ENCODE measurements at regions not wholly inside any gene's neighbourhood (a gene's known extent, or its start where the extent isn't known, plus 50 kb on each side); places are given as distances from the start of the nearest gene placed in this dataset.
"Not testable (repeated sequence)": the region's sequence is repeated elsewhere in the genome, so short reads cannot be mapped to it uniquely, and the experiment has no call there.

DNA sequence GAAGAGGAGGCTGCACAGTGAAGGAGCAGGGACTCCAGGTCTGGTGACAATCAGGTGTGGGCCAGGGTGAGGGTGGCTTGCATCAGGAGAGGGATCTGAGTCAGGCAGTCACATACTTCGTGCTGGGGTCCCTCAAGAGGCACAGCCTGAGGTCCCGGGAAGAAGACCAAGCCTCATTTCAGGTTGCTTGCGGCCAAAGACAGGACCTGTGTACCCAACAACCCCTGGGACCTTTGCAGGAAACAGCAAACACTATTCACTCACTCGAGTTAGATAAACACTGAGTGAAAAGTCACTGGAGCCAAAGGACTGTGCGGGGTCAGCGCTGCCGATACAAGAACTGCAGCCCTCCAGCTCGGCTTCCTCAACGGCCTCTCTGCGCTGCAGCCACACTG is 104.4 kb downstream of the SINHCAF start:
- Mint-ChIP-seq H3K27me3 (ENCODE audit: low read depth) (peaks cover 13% of the 10 kb centered on the region), H3K9me3 (no peaks in the 10 kb centered on the region), H3K4me3 (no peak overlapping the region), H3K36me3 (ENCODE audit: insufficient read depth) (no peaks in the 10 kb centered on the region), H3K4me1 (ENCODE audit: low read depth) (no peaks in the 10 kb centered on the region)
- ATAC-seq (no peak), DNase-seq (no peak)

DNA sequence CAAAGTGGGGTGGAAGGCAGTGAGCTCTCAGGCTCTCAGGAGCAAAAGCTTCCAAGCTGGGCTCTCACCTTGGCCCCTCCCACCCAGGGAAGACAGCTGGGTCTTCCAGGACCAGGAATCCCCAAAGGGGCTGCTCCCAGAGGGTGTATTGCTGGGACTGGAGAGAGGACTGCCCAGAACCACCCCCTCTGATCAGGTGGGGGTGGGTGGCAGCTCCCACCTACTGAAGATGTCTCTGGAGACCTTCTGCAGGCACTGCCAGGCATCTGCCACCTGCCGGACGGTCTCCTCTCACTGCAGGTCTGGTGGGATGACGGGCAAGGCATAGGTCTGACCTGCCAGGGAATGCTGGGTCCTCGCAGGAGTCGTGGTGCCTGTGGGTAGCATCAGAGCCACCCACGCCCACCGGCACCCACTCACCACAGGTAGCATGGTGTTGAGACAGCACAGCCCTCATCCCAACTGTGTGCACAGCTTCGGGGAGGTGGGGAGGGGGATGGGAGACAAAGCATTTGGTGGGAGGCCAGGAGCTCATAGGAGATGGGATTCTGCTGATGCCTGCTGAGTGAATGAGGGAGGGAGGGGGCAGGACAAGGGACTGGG is 103.2 kb downstream of the SINHCAF start:
- H3K9me3 Mint-ChIP-seq = no peaks in the 10 kb centered on the region
- H3K4me1 Mint-ChIP-seq (ENCODE audit: low read depth) = no peaks in the 10 kb centered on the region
- no peak for ATAC-seq
- no peak overlapping the region for H3K4me3 Mint-ChIP-seq
- peaks cover 13% of the 10 kb centered on the region for H3K27me3 Mint-ChIP-seq (ENCODE audit: low read depth)
- no peaks in the 10 kb centered on the region for H3K36me3 Mint-ChIP-seq (ENCODE audit: insufficient read depth)
- no peak for DNase-seq

DNA sequence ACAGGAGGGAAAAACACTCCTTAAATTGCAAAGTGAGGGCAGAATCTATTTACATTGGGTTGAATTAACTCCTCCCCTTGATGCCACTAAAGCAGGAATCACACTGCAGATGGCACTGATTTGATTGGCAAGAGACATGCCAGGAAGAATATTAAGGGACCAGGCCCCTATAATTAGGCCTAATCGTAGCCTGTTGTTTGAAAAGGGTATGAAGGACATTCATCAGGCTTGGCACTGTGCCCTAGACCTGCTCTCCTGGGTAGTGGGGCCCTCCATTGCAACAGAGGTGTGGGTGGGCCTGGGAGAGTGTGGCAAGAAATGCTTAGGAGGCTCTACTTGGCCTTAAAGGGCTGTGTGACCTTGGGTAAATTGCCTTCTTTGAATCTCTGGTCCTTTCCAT is 102.3 kb downstream of the SINHCAF start:
- ATAC-seq; DNase-seq; H3K9me3 Mint-ChIP-seq; H3K4me3 Mint-ChIP-seq; H3K27me3 Mint-ChIP-seq (ENCODE audit: low read depth); H3K4me1 Mint-ChIP-seq (ENCODE audit: low read depth); H3K36me3 Mint-ChIP-seq (ENCODE audit: insufficient read depth): not testable (repeated sequence)

DNA sequence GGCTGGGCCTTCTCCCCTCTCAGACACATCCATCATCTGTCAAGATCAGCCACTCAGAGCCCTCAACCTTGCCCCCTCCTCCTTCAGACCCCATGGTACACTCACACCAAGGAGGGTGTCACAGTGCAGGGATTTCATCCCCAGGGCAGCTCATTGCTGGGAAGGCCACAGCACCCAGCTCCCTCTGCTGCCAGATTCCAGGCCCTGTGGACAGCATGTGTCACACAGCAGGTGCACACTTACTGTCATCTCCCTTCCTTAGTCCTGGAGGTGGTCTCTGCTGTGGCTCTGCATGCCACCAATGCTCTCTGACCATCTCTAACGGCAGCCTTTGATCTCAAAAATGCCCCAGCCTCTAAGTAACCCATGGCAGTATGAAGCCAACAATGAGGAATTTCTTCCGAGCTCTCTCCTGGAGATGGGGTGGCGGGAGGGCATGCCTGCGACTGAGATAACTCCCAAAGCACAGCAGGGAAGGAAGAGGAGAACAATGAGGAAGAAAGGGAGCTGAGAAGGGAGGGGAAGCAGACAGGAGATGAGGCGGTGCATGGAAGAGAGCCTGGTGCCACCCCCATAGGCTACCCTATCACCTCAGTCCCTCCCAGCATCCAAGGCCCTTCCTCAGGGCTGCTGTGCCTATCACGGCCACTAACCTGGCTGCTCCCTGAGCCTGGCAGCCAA is 101.0 kb downstream of the SINHCAF start:
- no peak for DNase-seq
- no peaks in the 10 kb centered on the region for H3K9me3 Mint-ChIP-seq
- no peaks in the 10 kb centered on the region for H3K4me1 Mint-ChIP-seq (ENCODE audit: low read depth)
- ATAC-seq = no peak
- H3K4me3 Mint-ChIP-seq = no peak overlapping the region
- no peaks in the 10 kb centered on the region for H3K36me3 Mint-ChIP-seq (ENCODE audit: insufficient read depth)
- H3K27me3 Mint-ChIP-seq (ENCODE audit: low read depth) = peaks cover 6% of the 10 kb centered on the region

DNA sequence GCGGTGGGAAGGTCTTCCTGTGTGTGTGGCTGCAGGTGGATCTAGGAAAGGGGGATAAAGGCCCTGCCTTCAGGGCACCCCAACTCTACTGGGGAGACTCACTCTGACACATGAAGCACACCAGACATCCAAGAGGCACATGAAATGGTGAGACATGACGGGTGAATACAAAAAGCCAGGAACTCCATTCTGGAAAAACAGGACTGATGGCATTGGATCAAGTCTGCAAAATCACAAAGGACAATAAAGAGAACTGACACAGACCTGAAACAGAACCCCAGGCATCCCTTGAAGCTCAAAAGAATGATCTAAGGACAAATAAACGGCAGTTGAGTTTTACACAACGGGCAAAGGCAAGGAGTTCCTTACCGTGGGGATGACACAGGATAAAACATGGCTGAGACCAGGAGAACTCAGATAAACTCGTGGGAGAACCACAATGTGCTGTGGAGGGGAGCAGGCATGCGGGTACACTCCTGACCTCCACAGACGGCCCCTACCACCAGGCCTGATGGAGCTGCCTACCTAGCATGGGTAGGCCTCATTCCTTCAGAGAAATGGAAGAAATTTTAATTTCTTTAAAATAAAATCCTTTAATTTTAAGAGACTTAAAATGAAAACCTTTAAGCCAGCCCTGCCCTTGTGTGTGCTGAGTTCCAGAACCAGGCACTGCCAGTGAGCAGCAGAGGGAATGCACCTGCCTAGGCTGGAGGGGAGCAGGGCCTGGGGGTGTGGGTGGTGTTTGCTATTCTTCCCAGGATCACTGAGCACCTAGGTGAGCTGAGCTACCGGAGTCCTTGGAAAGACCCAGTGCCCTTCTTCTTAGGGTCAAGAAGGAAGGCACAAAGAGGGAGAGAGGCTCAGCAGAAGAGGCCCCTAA is 100.1 kb downstream of the SINHCAF start:
- H3K36me3 Mint-ChIP-seq (ENCODE audit: insufficient read depth) = no peaks in the 10 kb centered on the region
- H3K27me3 Mint-ChIP-seq (ENCODE audit: low read depth) = peaks cover 4% of the 10 kb centered on the region
- no peaks in the 10 kb centered on the region for H3K4me1 Mint-ChIP-seq (ENCODE audit: low read depth)
- DNase-seq = no peak
- ATAC-seq = no peak
- no peak overlapping the region for H3K4me3 Mint-ChIP-seq
- no peaks in the 10 kb centered on the region for H3K9me3 Mint-ChIP-seq

DNA sequence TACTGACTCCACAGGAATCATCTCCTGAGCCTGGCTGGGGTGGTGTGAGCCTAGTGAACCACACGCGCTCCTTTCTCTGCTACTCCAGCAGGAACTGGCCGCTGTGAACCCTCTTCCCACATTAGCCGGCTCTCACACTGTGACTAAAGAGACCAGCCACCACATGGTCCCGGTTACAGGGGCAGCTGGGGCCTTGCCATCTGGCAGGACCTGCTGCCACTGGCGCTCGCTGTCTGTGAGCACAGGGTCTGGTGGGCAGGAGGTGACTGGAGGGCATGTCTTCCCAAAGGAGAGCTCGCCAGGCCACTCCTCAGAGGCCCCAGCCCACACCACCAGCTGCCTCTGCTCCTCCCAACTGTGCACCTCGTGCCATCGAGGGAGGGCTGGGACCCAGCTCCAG is 99.3 kb downstream of the SINHCAF start:
- no peak for DNase-seq
- Mint-ChIP-seq H3K27me3 (ENCODE audit: low read depth) (peaks cover 2% of the 10 kb centered on the region), H3K4me1 (ENCODE audit: low read depth) (no peaks in the 10 kb centered on the region), H3K36me3 (ENCODE audit: insufficient read depth) (no peaks in the 10 kb centered on the region), H3K4me3 (no peak overlapping the region), H3K9me3 (peaks cover 4% of the 10 kb centered on the region)
- no peak for ATAC-seq

DNA sequence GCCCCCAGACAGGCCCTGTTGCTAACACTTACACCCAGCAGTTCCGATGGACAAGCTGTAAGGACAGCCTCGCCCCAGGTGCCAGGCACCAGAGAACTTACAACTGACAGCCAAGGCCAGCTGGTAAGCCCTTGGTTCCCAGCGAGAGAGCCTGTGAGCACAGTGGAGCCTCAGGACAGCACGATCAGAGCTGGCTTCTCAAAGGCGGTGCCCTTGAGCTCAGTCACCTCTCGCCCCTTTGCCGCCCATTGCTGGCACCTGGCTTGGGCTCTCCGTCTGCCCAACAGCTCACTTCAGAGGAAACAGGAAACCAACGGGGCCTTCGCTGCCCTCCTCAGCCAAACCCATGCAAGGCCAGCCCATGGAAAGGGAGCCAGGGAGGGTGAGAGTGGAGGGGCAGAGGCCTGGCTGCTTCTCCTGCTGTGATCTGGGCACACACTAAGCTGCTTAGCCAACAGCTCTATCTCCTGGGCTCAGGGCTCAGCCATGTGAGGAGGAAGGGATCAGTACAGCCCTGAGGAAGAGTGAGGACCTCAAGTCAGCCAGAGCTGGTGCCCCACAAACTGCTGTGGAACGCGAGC is 98.5 kb downstream of the SINHCAF start:
- Mint-ChIP-seq H3K4me3 (no peak overlapping the region), H3K27me3 (ENCODE audit: low read depth) (peaks cover 4% of the 10 kb centered on the region), H3K9me3 (peaks cover 5% of the 10 kb centered on the region), H3K36me3 (ENCODE audit: insufficient read depth) (no peaks in the 10 kb centered on the region), H3K4me1 (ENCODE audit: low read depth) (no peaks in the 10 kb centered on the region)
- no peak for DNase-seq
- peak in 1 of 2 donors; percentile 7 for ATAC-seq

DNA sequence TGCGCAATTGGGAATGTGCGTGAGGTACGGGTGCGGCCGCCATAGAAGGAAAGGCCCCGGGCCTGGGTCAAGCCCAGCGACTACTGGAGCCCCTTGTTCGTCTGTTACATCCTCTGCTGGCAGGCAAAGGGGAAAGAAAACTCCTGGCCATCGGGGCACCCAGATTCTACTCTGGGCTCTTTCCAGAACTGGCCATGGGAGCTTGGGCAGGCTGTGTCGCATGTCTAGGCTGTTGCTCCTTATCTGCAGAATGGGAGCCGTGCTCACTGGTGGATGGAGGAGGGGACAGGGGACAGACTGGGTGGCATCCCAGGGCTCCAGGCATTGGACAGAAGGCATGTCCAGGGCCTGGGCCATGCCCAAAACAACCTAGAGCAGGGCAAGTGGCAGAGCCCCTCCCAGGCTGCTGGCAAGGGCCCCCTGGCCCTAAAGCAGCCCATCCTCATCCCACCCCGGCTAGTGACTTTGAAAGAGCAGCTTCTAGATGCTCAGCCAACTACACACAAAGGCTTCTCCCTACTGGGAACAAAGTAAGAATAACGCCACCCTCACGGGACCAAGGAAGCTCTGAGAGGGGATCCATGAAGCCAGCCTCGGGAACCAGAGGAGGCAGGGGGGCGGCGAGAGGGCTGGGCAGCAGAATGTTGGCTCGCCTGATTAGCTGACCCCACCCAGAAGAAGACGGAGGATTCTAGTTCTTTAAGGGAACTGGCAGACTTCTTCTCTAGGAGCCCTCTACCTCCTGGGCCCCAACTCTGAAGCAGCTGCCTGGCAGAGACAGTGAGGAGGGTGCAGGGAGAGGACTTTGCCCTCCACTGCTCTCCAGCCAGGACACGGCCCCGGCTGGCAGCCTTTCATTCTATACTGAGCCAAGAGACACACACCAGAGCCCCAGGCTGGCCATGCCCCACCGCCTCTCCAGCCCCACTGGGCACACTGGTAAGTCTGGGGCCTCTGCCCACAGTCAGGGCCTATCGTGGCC is 96.8 kb downstream of the SINHCAF start:
- Mint-ChIP-seq H3K9me3 (peaks cover 5% of the 10 kb centered on the region), H3K4me3 (no peak overlapping the region), H3K4me1 (ENCODE audit: low read depth) (no peaks in the 10 kb centered on the region), H3K36me3 (ENCODE audit: insufficient read depth) (no peaks in the 10 kb centered on the region), H3K27me3 (ENCODE audit: low read depth) (peaks cover 9% of the 10 kb centered on the region)
- DNase-seq (no peak), ATAC-seq (no peak)

DNA sequence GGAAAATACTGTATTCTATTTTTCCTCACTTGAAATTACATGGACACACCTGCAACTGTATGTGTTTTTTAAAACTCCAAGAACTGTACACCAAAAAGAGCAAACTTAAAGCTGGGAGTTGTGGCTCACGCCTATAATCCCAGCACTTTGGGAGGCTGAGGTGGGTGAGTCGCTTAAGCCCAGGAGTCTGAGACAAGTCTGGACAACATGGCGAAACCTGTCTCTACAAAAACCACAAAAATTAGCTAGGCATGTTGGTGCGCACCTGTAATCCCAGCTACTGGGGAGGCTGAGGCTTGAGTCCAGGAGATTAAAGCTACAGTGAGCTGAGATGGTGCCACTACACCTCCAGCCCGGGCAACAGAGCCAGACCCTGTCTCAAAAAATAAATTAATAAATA is 95.9 kb downstream of the SINHCAF start:
- no peak for ATAC-seq
- H3K4me3 Mint-ChIP-seq = no peak overlapping the region
- H3K9me3 Mint-ChIP-seq = peaks cover 5% of the 10 kb centered on the region
- no peak for DNase-seq
- H3K36me3 Mint-ChIP-seq (ENCODE audit: insufficient read depth) = no peaks in the 10 kb centered on the region
- H3K4me1 Mint-ChIP-seq (ENCODE audit: low read depth) = no peaks in the 10 kb centered on the region
- H3K27me3 Mint-ChIP-seq (ENCODE audit: low read depth) = peaks cover 13% of the 10 kb centered on the region
